KMS-11 (cell line): ENCODE measurements at regions not wholly inside any gene's neighbourhood (a gene's known extent, or its start where the extent isn't known, plus 50 kb on each side); places are given as distances from the start of the nearest gene placed in this dataset.

Experiments
- H2AFZ ChIP-seq: fragments of 200-600 bp; sonication (generic); 2 replicates; pipeline ENCODE4 v1.6.1; 2016; ENCODE audit warnings: antibody characterized with exemption, mixed run types, low read depth
- H3K27ac ChIP-seq: fragments of 200-600 bp; sonication (generic); 2 replicates; pipeline ENCODE4 v1.6.1; 2016; ENCODE audit warnings: mild to moderate bottlenecking, mixed run types
- H3K27me3 ChIP-seq: fragments of 200-600 bp; sonication (generic); 2 replicates; pipeline ENCODE4 v1.6.1; 2017; ENCODE audit warnings: mild to moderate bottlenecking, low read depth, mixed run types, moderate library complexity; ENCODE audit not compliant: insufficient read depth
- H3K36me3 ChIP-seq: fragments of 200-600 bp; sonication (generic); 2 replicates; pipeline ENCODE4 v1.6.1; 2017; ENCODE audit warnings: mild to moderate bottlenecking, mixed run types; ENCODE audit not compliant: insufficient read depth
- H3K4me1 ChIP-seq: fragments of 200-600 bp; sonication (generic); 2 replicates; pipeline ENCODE4 v1.6.1; 2016; ENCODE audit warnings: mild to moderate bottlenecking, low read depth, mixed run types; ENCODE audit not compliant: poor library complexity, severe bottlenecking
- H3K4me2 ChIP-seq: fragments of 200-600 bp; sonication (generic); 2 replicates; pipeline ENCODE4 v1.7.0; 2016; ENCODE audit warnings: mild to moderate bottlenecking, mixed run types
- H3K4me3 ChIP-seq: fragments of 200-600 bp; sonication (generic); IDR thresholded peaks from 2 replicates; pipeline ENCODE4 v1.6.1; 2017; ENCODE audit warnings: low read depth, low read length, mixed read lengths; ENCODE audit not compliant: insufficient read depth
- H3K79me2 ChIP-seq: fragments of 200-600 bp; sonication (generic); 2 replicates; pipeline ENCODE4 v1.6.1; 2016; ENCODE audit warnings: low read depth, mixed run types; ENCODE audit not compliant: insufficient read depth
- H3K9ac ChIP-seq: fragments of 200-600 bp; sonication (generic); 2 replicates; pipeline ENCODE4 v1.6.1; 2016; ENCODE audit warnings: mild to moderate bottlenecking, mixed run types
- H4K20me1 ChIP-seq: fragments of 200-600 bp; sonication (generic); 2 replicates; pipeline ENCODE4 v1.6.1; 2016; ENCODE audit warnings: mild to moderate bottlenecking, mixed run types; ENCODE audit not compliant: insufficient read depth
- CTCF ChIP-seq: fragments of 200-600 bp; sonication (generic); conservative IDR thresholded peaks from 2 replicates; pipeline ENCODE4 v1.6.1; 2017; ENCODE audit warnings: low read depth, mild to moderate bottlenecking, antibody characterized with exemption, low read length, moderate library complexity, mixed read lengths

- no peak overlapping the region for H3K9ac ChIP-seq
- H3K4me3 ChIP-seq, result no peak overlapping the region
- no peaks in the 10 kb centered on the region for H3K4me1 ChIP-seq
- H3K36me3 ChIP-seq, result no peaks in the 10 kb centered on the region
- H3K79me2 ChIP-seq, result no peaks in the 10 kb centered on the region
- TF ChIP-seq CTCF, result no peak
- no peak overlapping the region for H3K27ac ChIP-seq
- no peak overlapping the region for H3K4me2 ChIP-seq
- H4K20me1 ChIP-seq, result no peaks in the 10 kb centered on the region
- no peak overlapping the region for H2AFZ ChIP-seq
- no peaks in the 10 kb centered on the region for H3K27me3 ChIP-seq
These were observed 214.8 kb downstream of the COG6 start for GRCh38 chr13:39870197-39870747.

GRCh38 chr13:39874331-39875053 lies 219.0 kb downstream of the COG6 start:
- Histone ChIP-seq H4K20me1 (no peaks in the 10 kb centered on the region), H3K79me2 (no peaks in the 10 kb centered on the region), H3K4me2 (no peak overlapping the region), H2AFZ (no peak overlapping the region), H3K36me3 (no peaks in the 10 kb centered on the region), H3K9ac (no peak overlapping the region), H3K4me1 (no peaks in the 10 kb centered on the region), H3K27ac (no peak overlapping the region), H3K27me3 (no peaks in the 10 kb centered on the region), H3K4me3 (no peak overlapping the region)
- no peak for TF ChIP-seq CTCF

- H3K4me3 ChIP-seq, result no peak overlapping the region
- no peaks in the 10 kb centered on the region for H3K4me1 ChIP-seq
- TF ChIP-seq CTCF, result no peak
- H3K79me2 ChIP-seq, result no peaks in the 10 kb centered on the region
- H2AFZ ChIP-seq, result no peak overlapping the region
- H3K27me3 ChIP-seq, result no peaks in the 10 kb centered on the region
- no peaks in the 10 kb centered on the region for H4K20me1 ChIP-seq
- no peaks in the 10 kb centered on the region for H3K36me3 ChIP-seq
- no peak overlapping the region for H3K4me2 ChIP-seq
- H3K9ac ChIP-seq, result no peak overlapping the region
- no peak overlapping the region for H3K27ac ChIP-seq
These were observed 219.9 kb downstream of the COG6 start for GRCh38 chr13:39875111-39875987.

GRCh38 chr13:39876258-39876657 lies 220.8 kb downstream of the COG6 start:
- no peak overlapping the region for H3K4me2 ChIP-seq
- no peaks in the 10 kb centered on the region for H3K27me3 ChIP-seq
- H3K9ac ChIP-seq, result no peak overlapping the region
- no peak for TF ChIP-seq CTCF
- H3K79me2 ChIP-seq, result no peaks in the 10 kb centered on the region
- no peak overlapping the region for H3K27ac ChIP-seq
- no peaks in the 10 kb centered on the region for H3K36me3 ChIP-seq
- no peak overlapping the region for H3K4me3 ChIP-seq
- no peak overlapping the region for H2AFZ ChIP-seq
- no peaks in the 10 kb centered on the region for H4K20me1 ChIP-seq
- no peaks in the 10 kb centered on the region for H3K4me1 ChIP-seq
